GM11168 (cell line): ENCODE measurements at regions not wholly inside any gene's neighbourhood (a gene's known extent, or its start where the extent isn't known, plus 50 kb on each side); places are given as distances from the start of the nearest gene placed in this dataset.
"Not testable (repeated sequence)": the region's sequence is repeated elsewhere in the genome, so short reads cannot be mapped to it uniquely, and the experiment has no call there.

ENCODE experiments used
- in situ Hi-C: fragments of 300-500 bp; cut with MboI; formaldehyde crosslinking; loops from one replicate; pipeline ENCODE4 v1.12.0; 2022; ENCODE audit warnings: low sequenced_read_pairs; ENCODE audit not compliant: unreplicated experiment

DNA sequence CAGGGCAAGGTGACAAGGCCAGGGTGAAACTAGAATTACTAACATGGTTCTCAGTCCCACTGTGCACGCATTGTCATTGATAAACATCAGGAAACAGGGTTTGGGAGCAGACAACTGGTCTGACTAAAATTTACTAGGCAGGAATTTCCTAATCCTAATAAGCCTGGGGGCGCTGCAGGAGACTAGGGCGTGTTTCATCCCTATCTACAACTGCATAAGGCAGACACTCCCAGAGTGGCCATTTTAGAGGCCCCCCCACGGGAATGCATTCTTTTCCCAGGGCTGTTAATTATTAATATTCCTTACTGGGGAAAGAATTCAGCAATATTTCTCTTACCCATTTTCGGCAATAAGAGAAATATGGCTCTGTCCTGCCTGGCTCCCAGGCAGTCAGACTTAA is 103.6 kb upstream of the PCDH20 start:
- in situ Hi-C loops = not testable (repeated sequence)

DNA sequence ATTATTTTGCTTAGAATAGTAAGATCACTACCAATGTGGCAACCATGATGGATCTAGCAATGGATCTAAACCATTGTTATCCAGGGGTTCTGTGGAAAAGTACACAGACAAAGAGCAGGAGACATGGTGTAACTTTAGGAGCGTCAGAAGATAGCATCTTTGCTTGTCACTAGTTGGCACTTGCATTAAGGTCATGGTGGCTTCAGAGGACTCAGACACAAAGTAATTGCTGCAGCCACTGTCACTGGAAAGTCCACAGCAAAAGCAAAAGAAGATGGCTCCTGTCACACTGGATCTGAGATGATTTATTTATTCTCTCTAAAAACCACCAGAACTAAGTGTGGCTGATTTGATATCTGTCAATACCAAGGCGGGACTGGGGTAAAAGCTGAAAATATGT is 93.3 kb upstream of the PCDH20 start:
- in situ Hi-C loops = no loop called here

DNA sequence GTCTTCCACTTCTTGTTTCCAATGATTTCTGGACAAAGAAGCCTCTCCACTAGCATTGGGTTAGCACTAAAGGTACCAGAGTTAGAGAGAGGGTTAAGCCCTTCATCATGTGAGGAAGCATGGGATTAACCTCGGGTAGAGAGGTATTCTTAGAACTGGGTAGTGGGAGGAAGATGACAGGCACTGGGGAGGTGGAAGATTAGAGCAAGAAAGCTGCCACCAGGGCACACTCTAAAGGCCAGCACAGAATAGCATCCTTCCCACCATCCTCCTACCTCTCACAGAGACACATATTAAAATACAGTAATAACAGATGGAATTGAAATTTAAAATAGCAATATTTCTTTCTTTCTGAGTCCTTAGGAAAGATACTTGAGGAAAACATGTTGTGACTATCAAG is 84.5 kb upstream of the PCDH20 start:
- in situ Hi-C loops = no loop called here

DNA sequence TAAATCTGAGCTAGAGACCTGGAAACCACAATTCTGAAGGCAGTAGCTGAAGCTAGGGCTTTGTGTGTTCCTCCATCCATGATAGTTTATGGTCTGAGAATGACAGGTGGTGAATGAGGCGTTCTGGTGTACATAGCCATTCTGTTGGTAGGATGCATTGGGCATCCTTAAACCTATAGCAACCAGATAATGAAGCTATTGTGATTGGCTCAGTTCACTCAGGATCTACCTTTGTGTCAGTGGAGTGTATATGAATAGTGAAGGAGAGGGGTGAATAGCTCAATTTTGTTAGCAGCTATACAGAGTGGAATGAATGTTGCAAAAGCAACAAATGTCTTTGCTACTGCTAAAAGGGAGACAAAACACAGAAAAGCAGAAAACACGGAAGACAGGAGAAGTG is 80.0 kb upstream of the PCDH20 start:
- in situ Hi-C loops = no loop called here

DNA sequence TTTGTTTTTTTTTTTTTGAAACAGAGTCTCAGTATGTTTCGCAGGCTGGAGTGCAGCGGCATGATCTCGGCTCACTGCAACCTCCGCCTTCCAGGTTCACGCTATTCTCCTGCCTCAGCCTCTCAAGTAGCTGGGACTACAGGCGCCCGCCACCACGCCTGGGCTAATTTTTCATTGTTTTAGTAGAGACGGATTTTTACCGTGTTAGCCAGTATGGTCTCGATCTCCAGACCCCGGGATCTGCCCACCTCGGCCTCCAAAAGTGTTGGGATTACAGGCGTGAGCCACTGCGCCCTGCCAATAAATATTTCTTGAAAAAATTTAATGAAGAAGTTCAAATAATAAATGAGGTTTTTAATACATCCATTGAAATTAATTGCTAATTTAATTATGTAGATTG is 77.9 kb upstream of the PCDH20 start:
- in situ Hi-C loops = not testable (repeated sequence)

DNA sequence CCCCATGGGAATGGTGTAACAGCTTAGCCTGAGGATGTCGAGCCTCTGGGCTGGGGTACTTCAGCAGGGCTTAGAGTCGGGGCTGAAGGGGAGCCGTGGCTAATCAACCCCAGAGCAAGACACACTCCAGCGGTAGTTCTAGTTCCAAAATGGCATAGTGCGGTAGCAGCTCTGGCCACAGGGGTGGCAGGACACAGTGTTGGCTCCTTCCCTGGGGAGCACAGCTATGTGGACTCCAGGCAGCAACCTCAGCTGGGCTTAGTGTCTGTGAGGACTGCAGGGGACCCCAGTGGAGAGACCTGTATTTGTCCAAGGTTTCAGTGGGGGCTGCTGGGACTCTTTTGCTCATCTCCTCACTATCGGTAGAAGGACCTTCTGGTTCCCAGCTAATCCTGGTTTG is 70.8 kb upstream of the PCDH20 start:
- in situ Hi-C loops = no loop called here

DNA sequence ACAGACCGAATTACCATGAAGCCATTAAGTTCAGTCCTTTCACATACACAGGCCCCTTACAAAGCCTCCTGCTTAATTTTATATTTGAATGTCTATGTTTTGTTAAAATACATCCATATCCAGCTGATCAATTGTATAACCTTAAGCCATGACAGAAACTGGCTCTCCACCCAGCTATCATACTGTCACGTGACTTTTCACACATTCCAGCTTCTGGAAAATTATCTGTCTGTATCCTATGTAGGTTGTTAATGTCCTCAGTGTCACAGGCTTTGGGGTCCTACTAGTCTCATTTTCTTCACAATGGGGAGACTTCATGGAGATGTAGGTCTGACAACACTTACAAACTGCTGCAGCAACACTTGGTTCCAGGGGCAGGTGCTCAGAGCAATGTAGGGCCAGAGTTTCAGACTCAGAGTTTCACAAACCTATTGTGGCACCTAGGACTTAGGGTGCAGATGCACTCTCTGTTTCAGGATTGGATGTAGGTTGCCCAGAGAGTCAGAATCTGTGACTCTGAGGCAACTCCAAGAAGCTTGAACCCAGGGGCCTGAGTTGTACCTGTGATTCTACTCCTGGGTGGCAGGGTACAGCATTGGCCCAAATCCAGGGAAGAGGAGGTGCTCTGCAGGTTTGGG is 69.6 kb upstream of the PCDH20 start:
- in situ Hi-C loops = no loop called here

DNA sequence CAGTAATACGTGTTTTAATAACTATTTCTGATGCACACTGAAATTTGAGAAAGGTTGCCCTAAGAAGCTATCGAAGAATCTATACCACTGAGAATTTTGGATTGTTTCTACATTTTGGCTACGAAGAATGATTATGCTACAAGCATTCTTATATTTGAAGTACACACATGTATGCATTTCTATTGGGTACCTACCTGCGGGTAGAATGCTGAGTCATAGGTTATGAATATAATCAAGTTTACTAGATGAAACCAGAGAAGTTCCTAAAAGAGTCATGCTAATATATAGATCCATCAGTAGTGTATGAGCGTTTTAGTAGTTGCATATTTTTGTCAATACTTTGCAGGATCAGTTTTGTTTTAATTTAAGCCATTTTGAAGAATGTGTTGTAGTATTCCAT is 62.0 kb upstream of the PCDH20 start:
- in situ Hi-C loops = no loop called here

DNA sequence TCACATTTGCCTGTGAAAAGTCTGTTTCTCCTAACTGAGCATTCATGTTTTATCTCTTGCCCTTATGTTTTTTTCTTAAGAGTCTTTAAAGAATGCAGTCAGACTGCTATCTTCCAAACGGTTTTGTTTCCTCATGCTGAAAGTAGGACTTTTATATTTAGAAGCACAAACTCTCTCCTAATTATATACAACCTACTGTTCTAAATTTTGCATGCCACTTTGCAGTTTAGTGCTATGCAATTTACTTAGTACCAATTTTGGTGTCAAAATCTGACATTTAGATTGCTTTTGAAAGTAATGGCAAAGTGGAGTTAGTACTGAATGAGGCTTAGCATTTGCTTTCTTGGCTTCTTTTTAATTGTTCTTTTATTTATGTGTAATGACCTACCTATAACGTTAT is 55.1 kb upstream of the PCDH20 start:
- in situ Hi-C loops = no loop called here

DNA sequence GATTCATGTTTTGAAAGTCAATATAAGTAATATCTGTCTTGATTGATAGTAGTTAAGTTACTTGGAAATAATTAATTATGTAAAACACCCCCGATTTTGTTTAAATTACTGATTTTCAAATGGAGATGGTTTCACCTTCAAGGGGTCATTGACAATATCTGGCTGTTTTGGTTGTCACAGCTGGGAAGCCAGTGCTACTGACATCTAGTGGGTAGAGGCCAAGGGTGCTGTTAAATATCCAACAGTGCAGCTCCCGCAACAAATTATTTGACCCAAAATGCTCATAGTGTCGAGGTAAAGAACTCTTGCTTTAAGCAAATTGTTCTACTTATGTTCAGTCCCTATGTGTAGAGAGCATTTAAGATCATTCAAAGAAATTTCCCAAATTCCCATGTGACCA is 50.6 kb upstream of the PCDH20 start:
- in situ Hi-C loops = no loop called here
